COLO668 (cell line): ENCODE measurements at regions not wholly inside any gene's neighbourhood (a gene's known extent, or its start where the extent isn't known, plus 50 kb on each side); places are given as distances from the start of the nearest gene placed in this dataset.

Experiments
- DNase-seq: peaks from one replicate; lab custom pipeline; 2025; ENCODE audit not compliant: unreplicated experiment; lab: John Stamatoyannopoulos, UW

DNA sequence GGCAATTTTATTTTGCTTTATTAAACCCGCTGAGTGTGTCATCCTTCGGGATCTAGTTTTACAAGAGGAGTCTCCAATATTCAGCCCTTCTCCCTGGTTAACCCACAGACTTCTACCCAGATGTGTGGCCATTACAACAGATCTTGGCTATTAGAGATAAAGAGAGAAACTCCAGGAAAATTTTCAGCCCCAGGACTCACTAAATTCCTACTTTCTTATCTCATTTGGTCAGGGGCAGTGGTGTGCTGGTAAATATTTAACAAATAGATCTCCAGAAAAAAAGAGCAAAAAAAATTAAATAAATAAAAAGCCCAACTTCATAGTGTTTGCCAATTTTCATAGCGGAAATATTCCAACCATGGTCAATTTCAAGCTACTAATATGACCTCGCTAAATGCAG lies 168.4 kb downstream of the RND3 start:
- DNase-seq: no peak

GRCh38 chr2:150312271-150312670 lies 175.2 kb downstream of the RND3 start:
- no peak for DNase-seq

GRCh38 chr2:150309311-150310080 lies 178.0 kb downstream of the RND3 start:
- DNase-seq: no peak

GRCh38 chr2:150307258-150307657 lies 180.2 kb downstream of the RND3 start:
- no peak for DNase-seq

GRCh38 chr2:150303281-150303680 lies 184.2 kb downstream of the RND3 start:
- no peak for DNase-seq

- no peak for DNase-seq
Measured at GRCh38 chr2:150298571-150299305, 188.7 kb downstream of the RND3 start.

- no peak for DNase-seq
Measured at GRCh38 chr2:150296770-150297546, 190.5 kb downstream of the RND3 start.

GRCh38 chr2:150295544-150295943 lies 191.9 kb downstream of the RND3 start:
- DNase-seq: no peak

GRCh38 chr2:150293771-150294170 lies 193.7 kb downstream of the RND3 start:
- no peak for DNase-seq

- DNase-seq: no peak
Measured at GRCh38 chr2:150292807-150293206, 194.7 kb downstream of the RND3 start.

DNA sequence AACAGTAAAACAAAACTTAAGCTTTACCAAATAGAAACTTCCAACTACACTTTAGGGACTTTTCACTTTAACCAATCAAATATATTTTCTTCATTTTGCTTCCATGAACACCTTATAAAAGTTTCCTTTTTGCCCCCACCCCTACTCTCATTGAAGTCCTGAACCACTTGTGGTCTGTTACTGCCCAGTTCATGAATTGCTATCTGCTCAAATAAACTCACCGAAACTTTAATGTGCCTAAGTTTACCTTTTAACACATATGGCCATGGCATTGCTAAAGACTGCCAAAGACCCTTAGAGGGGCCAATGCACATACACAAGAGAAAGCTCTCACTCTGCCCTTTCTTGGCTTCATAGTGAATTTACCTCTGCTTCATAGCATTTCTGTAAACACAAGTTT lies 195.3 kb downstream of the RND3 start:
- DNase-seq: no peak

- no peak for DNase-seq
Measured at GRCh38 chr2:150286730-150287362, 200.6 kb downstream of the RND3 start.

DNA sequence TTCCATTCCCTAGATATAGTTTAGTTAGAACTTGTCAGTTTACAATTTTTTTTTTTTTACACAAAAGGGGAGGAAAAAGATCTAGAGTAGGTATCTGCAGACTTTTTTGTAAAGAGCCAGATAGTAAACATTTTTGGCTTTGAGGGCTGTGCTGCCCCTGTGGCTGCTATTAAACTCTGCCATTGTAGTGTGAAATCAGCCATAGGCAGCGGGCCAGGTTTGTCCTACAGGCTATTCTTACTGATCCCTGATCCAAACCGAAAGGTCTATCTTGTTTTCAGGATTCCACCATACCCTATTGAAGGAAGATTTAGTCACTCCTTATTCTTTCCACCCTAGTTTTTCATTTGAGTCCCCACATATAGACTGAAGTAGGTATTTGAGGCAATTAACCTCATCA lies 203.4 kb downstream of the RND3 start:
- DNase-seq: no peak

- no peak for DNase-seq
Measured at GRCh38 chr2:150282771-150283371, 204.6 kb downstream of the RND3 start.

DNA sequence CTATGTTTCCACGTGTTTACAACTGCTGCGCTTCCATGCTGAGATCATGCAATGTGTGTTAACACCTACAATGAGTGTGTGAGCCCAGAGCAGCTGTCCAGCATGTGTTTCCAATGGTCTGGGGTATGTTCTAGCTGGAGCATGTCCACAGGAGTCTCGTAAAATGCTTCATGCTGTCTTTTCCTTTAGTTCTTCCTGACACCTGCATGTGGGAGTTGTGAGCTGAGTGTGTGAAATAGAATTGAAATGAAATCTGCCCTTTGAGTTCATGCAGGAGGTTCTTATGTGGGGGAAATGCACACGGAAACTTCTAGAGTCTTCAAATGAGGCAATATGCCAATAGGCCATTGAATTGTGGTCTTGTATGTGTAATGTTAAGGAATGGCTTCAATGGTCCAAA lies 205.1 kb downstream of the RND3 start:
- no peak for DNase-seq

DNA sequence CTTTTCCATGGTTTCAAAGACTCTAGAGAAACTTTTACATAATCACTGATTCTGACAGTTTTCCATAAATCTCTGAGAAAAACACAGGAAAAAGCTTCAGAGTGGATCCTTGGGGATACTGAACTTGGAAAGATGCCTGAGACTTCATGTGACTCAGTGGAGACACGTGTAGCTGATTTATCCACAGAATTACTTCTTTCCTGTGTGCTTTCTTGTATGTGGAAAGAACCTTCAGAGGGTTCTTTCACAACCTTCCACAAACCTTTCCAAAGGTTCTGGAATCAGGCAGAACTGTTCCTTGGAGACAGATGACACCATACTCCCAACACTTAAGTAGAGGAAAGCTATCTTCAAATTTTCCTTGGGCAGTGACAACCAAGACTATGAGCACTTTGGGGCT lies 207.2 kb downstream of the RND3 start:
- DNase-seq: no peak

GRCh38 chr2:150279686-150280085 lies 207.8 kb downstream of the RND3 start:
- DNase-seq: no peak

GRCh38 chr2:150276737-150277136 lies 210.7 kb downstream of the RND3 start:
- no peak for DNase-seq

DNA sequence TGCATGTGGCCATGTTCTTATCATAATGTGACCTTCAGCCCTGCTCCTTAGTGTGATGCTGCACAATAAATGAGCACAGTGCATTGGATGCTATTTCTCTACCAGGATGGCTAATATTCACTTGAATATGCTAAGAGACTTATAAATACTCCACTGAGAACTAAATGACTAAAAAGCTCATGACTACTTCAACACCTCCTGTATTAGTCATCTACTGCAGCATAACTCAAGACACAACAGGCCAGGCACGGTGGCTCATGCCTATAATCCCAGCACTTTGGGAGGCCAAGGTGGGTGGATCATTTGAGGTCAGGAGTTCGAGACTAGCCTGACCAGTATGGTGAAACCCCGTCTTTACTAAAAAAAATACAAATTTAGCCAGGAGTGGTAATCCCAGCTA lies 213.4 kb downstream of the RND3 start:
- DNase-seq: no peak

GRCh38 chr2:150271952-150272802 lies 215.3 kb downstream of the RND3 start:
- no peak for DNase-seq
